NCI-H524 (cell line): ENCODE measurements at regions not wholly inside any gene's neighbourhood (a gene's known extent, or its start where the extent isn't known, plus 50 kb on each side); places are given as distances from the start of the nearest gene placed in this dataset.

ENCODE experiments used
- DNase-seq, 2 experiments: peaks; one replicate each; lab custom pipeline; 2025; lab: John Stamatoyannopoulos, UW

GRCh38 chr12:93299262-93299846 is 78.4 kb upstream of the NUDT4 start:
- DNase-seq: no peak

- no peak for DNase-seq
Measured at GRCh38 chr12:93300611-93301021, 77.1 kb upstream of the NUDT4 start.

GRCh38 chr12:93302331-93303229 is 75.1 kb upstream of the NUDT4 start:
- DNase-seq: no peak

GRCh38 chr12:93306636-93307035 is 71.1 kb upstream of the NUDT4 start:
- DNase-seq: no peak

GRCh38 chr12:93308281-93308680 is 69.4 kb upstream of the NUDT4 start:
- no peak for DNase-seq

- no peak for DNase-seq
Measured at GRCh38 chr12:93311827-93312226, 65.9 kb upstream of the NUDT4 start.

- no peak for DNase-seq
Measured at GRCh38 chr12:93314177-93314497, 63.6 kb upstream of the NUDT4 start.

GRCh38 chr12:93315385-93315906 is 62.3 kb upstream of the NUDT4 start:
- DNase-seq: no peak

- no peak for DNase-seq
Measured at GRCh38 chr12:93315907-93316622, 61.7 kb upstream of the NUDT4 start.

- DNase-seq: no peak
Measured at GRCh38 chr12:93316623-93316971, 61.1 kb upstream of the NUDT4 start.

GRCh38 chr12:93317227-93317626 is 60.5 kb upstream of the NUDT4 start:
- no peak for DNase-seq

GRCh38 chr12:93318720-93319522 is 58.8 kb upstream of the NUDT4 start:
- DNase-seq: no peak

- no peak for DNase-seq
Measured at GRCh38 chr12:93319523-93320050, 58.1 kb upstream of the NUDT4 start.

GRCh38 chr12:93322784-93323183 is 54.9 kb upstream of the NUDT4 start:
- DNase-seq: no peak

GRCh38 chr12:93323625-93324329 is 53.9 kb upstream of the NUDT4 start:
- DNase-seq: no peak

- no peak for DNase-seq
Measured at GRCh38 chr12:93325855-93326254, 51.9 kb upstream of the NUDT4 start.
